Loucy (cell line): ENCODE measurements at regions not wholly inside any gene's neighbourhood (a gene's known extent, or its start where the extent isn't known, plus 50 kb on each side); places are given as distances from the start of the nearest gene placed in this dataset.
"Not testable (repeated sequence)": the region's sequence is repeated elsewhere in the genome, so short reads cannot be mapped to it uniquely, and the experiment has no call there.

ENCODE experiments used
- EZH2phosphoT487 ChIP-seq: fragments of 200-600 bp; IDR thresholded peaks from 2 replicates; pipeline ENCODE4 v1.6.1; 2018; ENCODE audit warnings: antibody characterized with exemption, mild to moderate bottlenecking, moderate library complexity, borderline replicate concordance
- TF ChIP-seq, protein P1 (sequence below): fragments of 200-600 bp; sonication (generic); conservative IDR thresholded peaks from 2 replicates; pipeline ENCODE4 v1.5.1; 2014; ENCODE audit warnings: mild to moderate bottlenecking, antibody characterized with exemption, low read length

DNA sequence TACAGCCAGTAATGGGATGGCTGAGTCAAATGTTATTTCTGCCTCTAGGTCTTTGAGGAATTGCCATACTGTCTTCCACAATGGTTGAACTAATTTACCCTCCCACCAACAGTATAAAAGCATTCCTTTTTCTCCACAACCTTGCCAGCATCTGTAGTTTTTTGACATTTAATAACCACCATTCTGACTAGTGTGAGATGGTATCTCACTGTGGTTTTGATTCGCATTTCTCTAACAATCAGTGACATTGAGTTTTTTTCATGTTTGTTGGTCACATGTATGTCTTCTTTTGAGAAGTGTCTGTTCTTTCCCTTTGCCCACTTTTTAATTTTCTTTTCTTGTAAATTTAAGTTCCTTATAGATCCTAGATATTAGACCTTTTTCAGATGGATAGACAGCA lies 200.9 kb downstream of the TMEM26 start:
- TF ChIP-seq, protein P1, sequence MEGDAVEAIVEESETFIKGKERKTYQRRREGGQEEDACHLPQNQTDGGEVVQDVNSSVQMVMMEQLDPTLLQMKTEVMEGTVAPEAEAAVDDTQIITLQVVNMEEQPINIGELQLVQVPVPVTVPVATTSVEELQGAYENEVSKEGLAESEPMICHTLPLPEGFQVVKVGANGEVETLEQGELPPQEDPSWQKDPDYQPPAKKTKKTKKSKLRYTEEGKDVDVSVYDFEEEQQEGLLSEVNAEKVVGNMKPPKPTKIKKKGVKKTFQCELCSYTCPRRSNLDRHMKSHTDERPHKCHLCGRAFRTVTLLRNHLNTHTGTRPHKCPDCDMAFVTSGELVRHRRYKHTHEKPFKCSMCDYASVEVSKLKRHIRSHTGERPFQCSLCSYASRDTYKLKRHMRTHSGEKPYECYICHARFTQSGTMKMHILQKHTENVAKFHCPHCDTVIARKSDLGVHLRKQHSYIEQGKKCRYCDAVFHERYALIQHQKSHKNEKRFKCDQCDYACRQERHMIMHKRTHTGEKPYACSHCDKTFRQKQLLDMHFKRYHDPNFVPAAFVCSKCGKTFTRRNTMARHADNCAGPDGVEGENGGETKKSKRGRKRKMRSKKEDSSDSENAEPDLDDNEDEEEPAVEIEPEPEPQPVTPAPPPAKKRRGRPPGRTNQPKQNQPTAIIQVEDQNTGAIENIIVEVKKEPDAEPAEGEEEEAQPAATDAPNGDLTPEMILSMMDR = not testable (repeated sequence)
- TF ChIP-seq EZH2phosphoT487 = not testable (repeated sequence)
